Midbrain (tissue), 1 donor: ENCODE measurements at regions not wholly inside any gene's neighbourhood (a gene's known extent, or its start where the extent isn't known, plus 50 kb on each side); places are given as distances from the start of the nearest gene placed in this dataset.

Experiments used
- DNase-seq: peaks from one replicate; lab custom pipeline; 2025; lab: John Stamatoyannopoulos, UW

DNA sequence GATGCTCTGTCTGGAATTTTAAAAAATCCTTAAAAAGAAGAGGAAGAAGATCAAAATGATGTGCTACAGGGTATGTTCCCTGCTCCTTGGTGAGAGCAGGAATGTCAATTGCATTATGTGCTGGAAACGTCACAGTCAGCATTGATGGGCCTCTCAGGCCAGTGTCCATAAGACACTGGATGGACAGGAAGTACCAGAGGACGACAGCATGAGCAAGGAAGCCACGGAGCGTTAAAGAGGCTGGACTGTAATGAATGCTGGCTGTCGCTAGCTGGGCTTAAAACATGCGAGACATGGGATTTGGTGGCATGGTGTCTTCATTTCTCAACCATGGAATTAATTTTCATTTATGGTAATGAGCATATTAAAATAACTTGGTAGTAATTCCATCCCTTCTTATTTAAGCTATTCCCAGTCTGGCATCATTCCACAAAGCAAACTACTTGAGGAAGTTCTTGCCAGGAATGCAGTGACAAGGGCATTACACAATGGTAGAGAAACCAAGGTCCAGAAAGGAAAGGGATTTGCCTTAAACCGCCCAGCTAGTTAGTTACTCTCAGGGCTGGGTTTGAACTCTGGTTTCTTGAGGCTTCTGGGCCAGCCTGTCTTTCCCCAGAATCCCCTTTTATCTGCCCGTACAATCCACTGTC, 166.6 kb upstream of the SOX4 start:
- no peak for DNase-seq

DNA sequence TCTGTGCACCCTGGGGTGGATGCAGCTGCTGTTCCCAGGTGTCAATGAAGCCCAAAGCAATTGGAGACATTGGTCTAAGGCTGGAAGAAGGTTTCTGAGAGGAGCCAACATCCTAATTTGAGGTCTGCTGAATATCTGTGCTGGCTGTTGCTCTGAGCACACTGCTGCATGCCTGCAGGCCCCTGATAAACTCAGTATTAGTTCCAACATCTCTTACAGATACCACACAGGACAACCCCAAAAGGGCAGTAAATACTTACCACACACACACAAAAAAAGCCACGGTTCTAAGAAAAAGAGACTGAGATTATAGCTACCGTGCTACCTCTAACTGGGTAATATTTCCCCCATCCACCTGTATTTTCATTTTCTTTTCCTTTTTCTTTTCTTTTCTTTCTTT, 164.3 kb upstream of the SOX4 start:
- no peak for DNase-seq

DNA sequence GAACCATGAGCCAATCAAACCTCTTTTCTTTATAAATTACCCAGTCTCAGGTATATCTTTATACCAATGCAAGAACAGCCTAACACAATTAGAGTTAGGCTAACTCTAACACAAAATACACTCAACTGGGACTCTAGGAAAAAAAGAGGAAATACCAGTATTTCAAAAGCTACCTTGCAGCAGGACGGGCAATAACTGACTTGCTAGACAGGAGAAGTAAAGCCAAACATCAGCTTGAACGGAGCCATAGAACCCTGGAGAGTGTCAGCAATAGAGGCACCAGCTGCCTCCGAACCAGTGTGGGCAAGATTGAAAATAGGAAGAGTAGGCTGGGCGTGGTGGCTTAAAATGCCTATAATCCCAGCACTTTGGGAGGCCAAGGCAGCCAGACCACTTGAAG, 162.0 kb upstream of the SOX4 start:
- DNase-seq, result no peak

DNA sequence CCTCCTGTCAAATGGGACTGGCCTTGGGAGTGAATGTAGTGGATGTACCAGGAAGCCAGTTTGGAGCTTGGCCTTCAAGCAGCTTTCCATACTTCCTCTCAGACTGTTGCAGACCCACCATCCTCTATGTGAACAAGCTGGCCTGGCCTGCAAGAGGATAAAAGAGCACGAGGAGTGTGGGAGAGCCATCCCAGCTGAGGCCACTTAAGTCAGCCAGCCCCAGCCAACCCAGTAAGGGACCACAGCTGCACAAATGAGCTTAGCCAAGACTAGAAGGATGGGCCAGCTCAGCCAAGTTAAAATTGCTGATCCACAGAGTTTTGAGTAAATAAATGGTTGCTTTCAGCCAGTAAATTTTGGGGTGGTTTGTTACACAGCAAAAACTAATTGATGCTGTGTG, 156.9 kb upstream of the SOX4 start:
- DNase-seq, result no peak

- no peak for DNase-seq
These were observed 156.0 kb upstream of the SOX4 start for GRCh38 chr6:21437581-21437980.

- no peak for DNase-seq
These were observed 155.1 kb upstream of the SOX4 start for GRCh38 chr6:21438237-21438985.

- DNase-seq, result no peak
These were observed 154.6 kb upstream of the SOX4 start for GRCh38 chr6:21438986-21439352.

DNA sequence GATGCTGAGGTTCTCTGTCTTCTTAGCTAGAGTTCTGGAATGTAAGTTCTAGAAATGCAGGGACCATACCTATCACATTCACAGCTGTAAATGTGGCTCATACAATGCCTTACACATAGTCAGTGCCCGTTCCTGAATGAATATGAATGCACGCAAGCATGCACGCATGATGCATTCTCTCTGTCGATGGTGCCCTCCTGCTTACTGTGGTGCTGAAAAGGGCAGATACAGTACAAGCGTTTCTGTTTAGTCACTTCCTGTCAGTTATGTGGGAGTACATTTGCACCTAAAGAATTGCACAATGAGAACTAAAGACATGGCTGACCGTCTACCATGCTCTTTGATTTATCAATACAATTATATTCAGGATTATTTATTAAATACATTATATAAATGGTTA, 152.2 kb upstream of the SOX4 start:
- no peak for DNase-seq

DNA sequence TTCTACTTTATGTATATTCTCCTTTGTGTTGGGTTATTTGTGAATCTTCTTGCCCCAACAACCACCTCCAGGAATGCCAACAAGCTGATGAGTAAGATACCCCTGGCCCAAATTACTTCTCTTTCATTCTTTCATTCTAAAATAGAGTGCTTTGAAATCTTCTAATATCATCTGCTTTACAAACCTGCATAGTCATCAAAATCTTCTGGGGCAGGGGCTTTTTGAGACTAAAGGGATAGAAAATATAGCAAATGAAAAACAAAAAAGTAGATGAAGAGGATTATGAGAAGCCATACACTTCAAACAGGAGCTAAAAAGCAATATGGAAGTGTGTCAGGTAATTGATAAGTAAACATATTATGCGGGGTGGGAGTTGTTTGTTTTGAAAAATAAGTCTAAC, 150.7 kb upstream of the SOX4 start:
- no peak for DNase-seq

GRCh38 chr6:21444711-21445260, 148.8 kb upstream of the SOX4 start:
- DNase-seq, result no peak

- DNase-seq, result no peak
These were observed 145.6 kb upstream of the SOX4 start for GRCh38 chr6:21447987-21448386.

GRCh38 chr6:21448485-21449109, 145.0 kb upstream of the SOX4 start:
- no peak for DNase-seq

DNA sequence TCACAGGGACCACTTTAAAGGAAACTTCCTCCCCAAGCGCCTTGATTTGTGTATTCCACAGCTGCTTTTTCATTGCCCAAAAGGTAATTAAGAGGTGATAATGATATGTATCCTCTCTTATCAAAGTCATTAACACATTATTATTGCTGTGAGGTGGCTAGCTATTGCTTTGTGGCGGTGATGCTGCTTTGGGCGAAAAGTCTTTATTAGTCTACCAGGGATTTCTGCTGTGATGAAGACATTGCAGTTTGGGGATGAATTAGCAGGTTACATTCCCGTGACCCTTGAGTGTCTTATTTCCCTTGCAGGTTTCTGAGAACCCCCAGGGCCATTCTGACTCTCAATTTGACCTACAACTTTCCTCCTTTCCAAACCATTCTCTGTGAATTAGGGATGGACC, 143.4 kb upstream of the SOX4 start:
- DNase-seq, result no peak

GRCh38 chr6:21450628-21451027, 142.9 kb upstream of the SOX4 start:
- DNase-seq, result no peak

DNA sequence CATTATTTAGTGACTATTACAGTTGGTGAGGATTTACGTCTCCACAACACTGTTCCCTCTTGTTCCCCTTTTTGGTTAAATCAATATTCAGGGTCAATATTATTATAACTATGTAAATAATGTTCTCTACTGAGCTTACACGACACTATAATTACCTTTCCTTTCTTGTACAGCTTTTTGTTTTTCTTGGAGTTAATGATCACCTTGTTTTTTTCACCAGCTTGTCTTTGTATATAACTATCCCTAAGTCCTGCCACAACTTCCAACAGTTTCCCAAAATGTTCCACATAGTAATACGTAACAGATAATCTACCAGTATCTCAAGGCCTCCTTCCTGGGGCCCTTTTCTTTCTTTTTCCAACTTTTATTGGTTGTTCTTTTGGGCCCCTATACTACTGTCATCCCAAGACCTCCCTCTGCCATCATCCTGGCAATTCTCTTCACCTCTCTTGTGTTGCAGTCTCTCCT, 142.0 kb upstream of the SOX4 start:
- DNase-seq, result no peak

- no peak for DNase-seq
These were observed 139.3 kb upstream of the SOX4 start for GRCh38 chr6:21454262-21454661.

GRCh38 chr6:21455071-21455470, 138.5 kb upstream of the SOX4 start:
- DNase-seq, result no peak

- no peak for DNase-seq
These were observed 135.9 kb upstream of the SOX4 start for GRCh38 chr6:21457647-21458046.

DNA sequence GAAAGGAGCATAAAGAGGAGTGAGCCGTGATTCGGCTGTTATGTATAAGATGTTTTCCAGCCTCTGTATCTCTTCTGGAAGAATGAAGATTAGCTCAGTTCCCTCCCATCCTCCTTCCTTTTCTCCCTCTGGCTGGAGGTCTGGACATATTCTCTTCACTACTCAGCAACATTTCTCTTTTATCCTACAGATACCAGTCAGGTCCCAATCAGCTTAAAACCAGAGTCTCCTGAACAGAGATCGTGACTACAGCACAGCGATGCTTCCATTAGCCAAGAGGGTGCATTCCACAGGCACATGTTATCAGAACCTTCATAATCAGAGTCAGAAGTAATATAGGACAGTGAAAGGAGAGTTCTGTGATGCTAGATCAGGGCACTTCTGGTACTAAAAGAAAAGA, 133.9 kb upstream of the SOX4 start:
- no peak for DNase-seq

- no peak for DNase-seq
These were observed 131.6 kb upstream of the SOX4 start for GRCh38 chr6:21461844-21462518.

DNA sequence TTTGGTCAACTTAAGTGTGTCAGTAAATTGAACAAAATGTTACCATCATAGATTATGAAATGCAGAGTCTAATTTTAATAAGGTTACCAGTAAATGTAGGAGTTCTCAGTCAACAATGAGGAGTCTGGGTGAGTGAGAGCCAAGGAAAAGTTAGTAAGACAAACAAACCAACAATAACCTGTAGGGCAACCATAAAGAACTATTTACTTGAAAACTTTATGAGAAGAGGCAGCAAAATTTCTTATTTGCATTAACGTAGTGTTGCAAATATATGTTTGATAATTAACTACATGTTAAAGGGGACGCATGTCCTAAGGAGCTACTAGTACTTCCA, 131.1 kb upstream of the SOX4 start:
- no peak for DNase-seq

- no peak for DNase-seq
These were observed 126.5 kb upstream of the SOX4 start for GRCh38 chr6:21467091-21467490.

DNA sequence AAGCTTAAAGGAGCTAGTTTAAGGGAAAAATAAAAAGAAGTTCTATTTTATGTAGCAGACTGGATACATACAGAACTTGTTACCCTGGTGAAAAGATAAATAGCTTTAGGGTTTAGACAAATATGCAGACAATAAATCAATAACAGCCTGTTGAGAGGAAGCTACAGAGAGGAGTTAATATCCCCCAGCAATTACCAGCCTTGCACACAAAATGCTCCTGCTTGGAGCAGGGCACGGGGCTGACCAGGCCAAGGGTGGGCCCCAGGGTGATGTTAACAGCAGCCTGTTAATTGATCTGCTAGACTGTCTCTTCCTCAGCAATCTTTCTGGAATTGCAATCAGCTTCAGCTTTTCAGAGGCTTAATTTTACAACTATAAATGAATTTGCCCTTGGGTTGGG, 125.1 kb upstream of the SOX4 start:
- DNase-seq, result no peak
